ENCODE measurements at regions not wholly inside any gene's neighbourhood (a gene's known extent, or its start where the extent isn't known, plus 50 kb on each side); places are given as distances from the start of the nearest gene placed in this dataset.
"Not testable (repeated sequence)": the region's sequence is repeated elsewhere in the genome, so short reads cannot be mapped to it uniquely, and the experiment has no call there.

- DNase-seq (ENCODE audit: low read depth): no peak
- TF ChIP-seq CTCF (conservative IDR thresholded peaks at IDR 0.05; ENCODE audit: low read depth, low read length): no peak
- H3K4me3 ChIP-seq (ENCODE audit: low read length): no peak overlapping the region
Observed at GRCh38 chr15:95068701-95069521, 837.5 kb downstream of the MCTP2 start.

- DNase-seq (ENCODE audit: low read depth): no peak
- H3K4me3 ChIP-seq (ENCODE audit: low read length): no peak overlapping the region
- no peak for TF ChIP-seq CTCF (conservative IDR thresholded peaks at IDR 0.05; ENCODE audit: low read depth, low read length)
Observed at GRCh38 chr15:95075792-95076677, 844.7 kb downstream of the MCTP2 start.

- DNase-seq (ENCODE audit: low read depth): no peak
- no peak for TF ChIP-seq CTCF (conservative IDR thresholded peaks at IDR 0.05; ENCODE audit: low read depth, low read length)
- H3K4me3 ChIP-seq (ENCODE audit: low read length): no peak overlapping the region
Observed at GRCh38 chr15:95076678-95076990, 845.3 kb downstream of the MCTP2 start.

DNA sequence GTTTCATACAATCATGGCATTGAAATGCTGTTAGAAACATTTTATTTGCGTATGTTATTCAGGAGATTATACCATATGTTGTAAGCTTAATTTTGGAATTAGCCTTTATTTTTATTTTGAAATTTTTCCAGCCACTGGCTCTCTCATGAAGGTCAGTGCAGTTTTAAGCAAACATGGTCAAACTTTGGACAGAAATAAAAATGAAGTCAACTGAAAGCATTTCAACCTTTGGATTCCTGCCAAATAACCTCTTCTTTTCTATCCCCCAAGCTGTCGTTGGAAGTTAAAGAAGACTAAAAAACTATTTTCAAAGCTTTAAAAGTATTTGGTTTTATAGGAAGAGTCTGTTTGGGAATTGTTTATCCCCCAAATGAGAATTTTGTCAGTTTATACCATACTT, 846.6 kb downstream of the MCTP2 start:
- no peak overlapping the region for H3K4me3 ChIP-seq (ENCODE audit: low read length)
- no peak for TF ChIP-seq CTCF (conservative IDR thresholded peaks at IDR 0.05; ENCODE audit: low read depth, low read length)
- DNase-seq (ENCODE audit: low read depth): no peak

DNA sequence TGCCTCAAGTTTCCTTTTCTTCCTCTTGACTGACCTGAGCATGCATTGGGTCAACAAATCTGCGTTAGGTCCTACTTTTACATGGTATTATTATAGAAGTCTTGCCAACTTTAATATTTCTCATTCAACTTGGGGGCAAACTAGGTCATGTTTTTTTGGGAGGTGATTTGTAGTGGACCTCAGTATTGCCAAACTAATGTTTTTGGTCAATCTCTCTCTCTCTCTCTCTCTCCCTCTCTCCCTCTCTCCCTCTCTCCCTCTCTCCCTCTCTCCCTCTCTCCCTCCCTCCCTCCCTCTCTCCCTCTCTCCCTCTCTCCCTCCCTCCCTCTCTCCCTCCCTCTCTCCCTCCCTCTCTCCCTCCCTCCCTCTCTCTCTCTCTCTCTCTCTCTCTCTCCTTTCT, 848.9 kb downstream of the MCTP2 start:
- not testable (repeated sequence) for DNase-seq (ENCODE audit: low read depth); H3K4me3 ChIP-seq (ENCODE audit: low read length)

GRCh38 chr15:95085056-95085455, 853.7 kb downstream of the MCTP2 start:
- DNase-seq (ENCODE audit: low read depth): no peak
- no peak for TF ChIP-seq CTCF (conservative IDR thresholded peaks at IDR 0.05; ENCODE audit: low read depth, low read length)
- no peak overlapping the region for H3K4me3 ChIP-seq (ENCODE audit: low read length)

DNA sequence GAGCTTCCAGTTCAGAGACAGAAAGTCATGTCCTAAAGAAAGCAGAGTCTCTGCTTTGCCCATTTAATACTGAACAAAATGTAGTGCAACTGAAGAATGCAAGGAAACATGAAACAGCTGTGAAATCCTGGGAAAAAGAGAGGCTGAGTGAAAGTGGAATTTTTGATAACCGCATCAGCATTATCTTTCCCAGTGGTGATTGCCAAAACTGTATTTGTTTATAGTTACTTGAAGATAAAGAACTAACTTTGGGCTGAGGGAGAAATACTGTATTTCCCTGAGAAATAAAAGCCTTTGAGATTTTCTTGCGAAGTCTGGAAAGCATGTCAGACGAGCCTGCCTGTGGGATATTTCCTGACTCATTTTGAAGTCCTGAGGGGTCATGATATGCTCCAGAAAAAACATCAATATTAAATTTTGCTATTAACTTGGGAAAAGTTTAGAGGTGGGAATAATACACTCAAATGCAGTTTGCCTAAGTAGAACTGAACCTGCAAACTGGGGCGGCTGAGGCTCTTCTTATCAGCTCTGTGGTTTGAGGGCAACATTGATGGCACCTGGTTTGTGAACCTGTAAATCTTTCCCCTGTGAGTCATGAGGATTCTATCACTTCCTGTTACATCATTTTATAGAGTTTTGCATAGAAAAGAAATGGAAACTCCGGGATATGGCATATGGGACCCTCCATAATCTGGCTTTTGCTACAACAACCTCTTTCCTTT, 855.3 kb downstream of the MCTP2 start:
- no peak for TF ChIP-seq CTCF (conservative IDR thresholded peaks at IDR 0.05; ENCODE audit: low read depth, low read length)
- no peak overlapping the region for H3K4me3 ChIP-seq (ENCODE audit: low read length)
- no peak for DNase-seq (ENCODE audit: low read depth)
